ENCODE measurements at regions not wholly inside any gene's neighbourhood (a gene's known extent, or its start where the extent isn't known, plus 50 kb on each side); places are given as distances from the start of the nearest gene placed in this dataset.

DNA sequence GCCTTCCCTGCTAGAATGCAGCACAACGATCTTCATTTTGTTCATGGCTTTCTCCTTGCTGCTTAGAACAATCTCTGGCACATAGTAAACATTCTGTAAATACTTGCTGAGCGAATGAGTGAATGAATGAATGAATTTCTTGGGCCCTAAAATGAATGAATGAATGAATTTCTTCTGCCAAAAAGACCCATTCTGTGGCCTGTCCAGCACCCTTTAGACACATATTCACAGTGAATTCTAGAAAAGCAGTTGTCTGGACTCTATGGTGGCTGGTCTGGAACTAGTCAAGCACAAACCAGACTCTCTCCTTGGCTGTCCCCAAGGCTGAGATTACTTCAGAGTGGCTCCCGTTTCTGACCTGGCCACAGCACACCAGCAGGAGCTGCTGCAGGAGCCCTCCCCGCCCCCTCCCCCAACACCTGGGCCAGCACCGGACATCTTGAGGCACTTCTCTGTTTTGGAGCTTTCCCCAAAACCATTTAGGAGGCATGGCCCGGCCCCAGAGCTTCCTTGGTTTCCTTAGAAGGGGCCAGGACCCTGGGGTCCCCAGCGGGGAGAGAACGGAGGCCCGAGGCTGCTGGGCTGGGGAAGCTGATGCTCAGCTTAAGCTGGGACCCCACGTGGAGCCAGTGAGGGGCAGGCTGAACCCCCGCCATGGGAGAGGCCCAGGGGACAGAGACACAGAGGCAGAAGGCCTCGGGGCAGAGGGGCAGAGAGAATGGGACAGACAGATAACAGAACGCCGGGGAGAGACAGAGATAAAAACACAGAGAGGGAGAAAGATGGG is 159.0 kb downstream of the ZFP36L2 start:
- TF ChIP-seq EZH2 (IDR thresholded peaks at IDR 0.05; ENCODE audit: insufficient read depth, poor library complexity, severe bottlenecking): no peak
- no peak for TF ChIP-seq EZH2phosphoT487 (IDR thresholded peaks at IDR 0.05; ENCODE audit: insufficient read depth, low read depth)
